ENCODE measurements at regions not wholly inside any gene's neighbourhood (a gene's known extent, or its start where the extent isn't known, plus 50 kb on each side); places are given as distances from the start of the nearest gene placed in this dataset.

GRCh38 chr1:82106672-82107071 is 305.9 kb downstream of the ADGRL2 start:
- TF ChIP-seq CTCF (IDR thresholded peaks at IDR 0.05) (no peak), POLR2A (IDR thresholded peaks at IDR 0.05) (no peak)

Measured in adrenal gland (tissue), 5 donors.